ENCODE measurements at regions not wholly inside any gene's neighbourhood (a gene's known extent, or its start where the extent isn't known, plus 50 kb on each side); places are given as distances from the start of the nearest gene placed in this dataset.

DNA sequence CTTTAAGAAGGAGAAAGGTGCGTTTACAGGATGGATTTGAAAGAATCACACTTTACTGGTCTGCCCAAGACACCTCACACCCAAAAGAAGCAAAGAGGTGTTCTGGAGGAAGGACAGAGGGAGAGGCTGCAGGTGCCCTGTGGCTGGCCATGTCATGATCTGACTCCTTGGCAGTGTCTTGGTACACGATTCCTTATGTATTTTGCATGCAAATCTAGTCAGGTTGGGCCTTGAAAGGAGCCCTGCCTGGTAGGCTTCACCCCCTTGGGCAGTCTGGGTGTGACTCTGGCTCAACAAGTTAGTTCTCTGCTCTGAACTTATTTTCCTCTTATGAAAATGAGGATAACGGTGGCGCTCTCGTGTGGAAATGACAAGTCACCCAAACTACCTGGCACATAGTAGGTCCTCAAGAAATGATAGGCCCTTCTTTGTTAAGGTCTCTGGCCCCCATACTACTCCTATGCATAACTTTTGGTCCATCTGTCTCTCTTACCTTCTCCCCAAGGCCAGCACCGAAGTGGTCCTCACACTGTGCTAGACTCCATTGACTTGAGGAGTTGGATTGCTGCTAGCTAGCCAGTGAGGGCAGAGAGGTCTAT, 212.5 kb downstream of the SEMA6A start:
- H3K27me3 ChIP-seq (replicated peaks), result no peaks in the 10 kb centered on the region
- no peak for DNase-seq
- H3K4me3 ChIP-seq (ENCODE audit: low read depth, low read length), result peak overlapping the region; percentile 51
- no peaks in the 10 kb centered on the region for H3K36me3 ChIP-seq (replicated peaks)
- in situ Hi-C loops (cut with HindIII; ENCODE audit: low pct_ligation_motif_present, low sequenced_read_pairs), result no loop called here
- H3K27ac ChIP-seq, result no peak overlapping the region
- TF ChIP-seq, protein P1, sequence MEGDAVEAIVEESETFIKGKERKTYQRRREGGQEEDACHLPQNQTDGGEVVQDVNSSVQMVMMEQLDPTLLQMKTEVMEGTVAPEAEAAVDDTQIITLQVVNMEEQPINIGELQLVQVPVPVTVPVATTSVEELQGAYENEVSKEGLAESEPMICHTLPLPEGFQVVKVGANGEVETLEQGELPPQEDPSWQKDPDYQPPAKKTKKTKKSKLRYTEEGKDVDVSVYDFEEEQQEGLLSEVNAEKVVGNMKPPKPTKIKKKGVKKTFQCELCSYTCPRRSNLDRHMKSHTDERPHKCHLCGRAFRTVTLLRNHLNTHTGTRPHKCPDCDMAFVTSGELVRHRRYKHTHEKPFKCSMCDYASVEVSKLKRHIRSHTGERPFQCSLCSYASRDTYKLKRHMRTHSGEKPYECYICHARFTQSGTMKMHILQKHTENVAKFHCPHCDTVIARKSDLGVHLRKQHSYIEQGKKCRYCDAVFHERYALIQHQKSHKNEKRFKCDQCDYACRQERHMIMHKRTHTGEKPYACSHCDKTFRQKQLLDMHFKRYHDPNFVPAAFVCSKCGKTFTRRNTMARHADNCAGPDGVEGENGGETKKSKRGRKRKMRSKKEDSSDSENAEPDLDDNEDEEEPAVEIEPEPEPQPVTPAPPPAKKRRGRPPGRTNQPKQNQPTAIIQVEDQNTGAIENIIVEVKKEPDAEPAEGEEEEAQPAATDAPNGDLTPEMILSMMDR (IDR thresholded peaks at IDR 0.05; ENCODE audit: low read depth, low read length, missing control alignments), result no peak

DNA sequence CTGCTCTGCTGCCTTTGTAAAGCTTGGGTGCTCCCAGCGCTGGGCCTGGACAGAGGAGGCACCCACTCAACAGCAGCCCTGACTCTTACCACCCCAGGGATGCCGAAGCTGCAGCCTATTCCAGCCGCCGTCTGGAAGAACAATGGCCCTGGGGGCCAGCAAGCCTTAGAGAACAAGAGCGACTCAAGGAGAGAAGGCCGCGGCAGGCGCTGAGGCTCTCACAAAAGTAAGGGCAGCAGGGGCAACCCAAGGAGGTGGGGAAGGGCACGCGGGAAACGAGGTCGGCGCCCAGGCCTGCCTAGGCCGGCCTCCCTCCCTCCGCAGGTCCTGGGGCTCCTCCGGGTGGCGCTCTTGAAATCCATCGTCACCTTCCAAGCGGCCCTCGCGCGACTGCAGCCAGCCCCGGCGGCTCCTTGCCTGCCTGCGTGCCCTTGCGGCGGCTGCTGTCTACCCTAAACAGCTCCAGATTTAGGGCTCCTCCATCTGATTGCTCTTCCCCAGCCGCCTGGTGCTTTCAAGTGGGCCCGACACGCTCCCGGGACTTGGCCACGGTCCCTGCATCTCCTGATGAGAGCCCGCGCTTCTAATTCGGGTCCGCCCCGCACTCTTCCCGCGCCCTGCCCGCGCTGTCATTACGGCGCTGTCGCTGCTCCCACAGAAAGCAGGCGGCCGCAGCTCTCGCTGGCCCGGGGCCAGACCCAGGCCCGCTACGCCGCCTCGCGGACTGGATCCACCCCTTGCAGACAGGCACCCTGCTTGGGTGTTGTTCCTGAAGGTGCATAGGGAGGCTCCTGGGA, 213.3 kb downstream of the SEMA6A start:
- TF ChIP-seq, protein P1 (IDR thresholded peaks at IDR 0.05; ENCODE audit: low read depth, low read length, missing control alignments), result peak; percentile 53
- DNase-seq, result peak; percentile 18
- H3K27me3 ChIP-seq (replicated peaks), result no peaks in the 10 kb centered on the region
- in situ Hi-C loops (cut with HindIII; ENCODE audit: low pct_ligation_motif_present, low sequenced_read_pairs), result no loop called here
- H3K4me3 ChIP-seq (ENCODE audit: low read depth, low read length), result peak overlapping the region; percentile 51
- no peaks in the 10 kb centered on the region for H3K36me3 ChIP-seq (replicated peaks)
- H3K27ac ChIP-seq, result no peak overlapping the region

DNA sequence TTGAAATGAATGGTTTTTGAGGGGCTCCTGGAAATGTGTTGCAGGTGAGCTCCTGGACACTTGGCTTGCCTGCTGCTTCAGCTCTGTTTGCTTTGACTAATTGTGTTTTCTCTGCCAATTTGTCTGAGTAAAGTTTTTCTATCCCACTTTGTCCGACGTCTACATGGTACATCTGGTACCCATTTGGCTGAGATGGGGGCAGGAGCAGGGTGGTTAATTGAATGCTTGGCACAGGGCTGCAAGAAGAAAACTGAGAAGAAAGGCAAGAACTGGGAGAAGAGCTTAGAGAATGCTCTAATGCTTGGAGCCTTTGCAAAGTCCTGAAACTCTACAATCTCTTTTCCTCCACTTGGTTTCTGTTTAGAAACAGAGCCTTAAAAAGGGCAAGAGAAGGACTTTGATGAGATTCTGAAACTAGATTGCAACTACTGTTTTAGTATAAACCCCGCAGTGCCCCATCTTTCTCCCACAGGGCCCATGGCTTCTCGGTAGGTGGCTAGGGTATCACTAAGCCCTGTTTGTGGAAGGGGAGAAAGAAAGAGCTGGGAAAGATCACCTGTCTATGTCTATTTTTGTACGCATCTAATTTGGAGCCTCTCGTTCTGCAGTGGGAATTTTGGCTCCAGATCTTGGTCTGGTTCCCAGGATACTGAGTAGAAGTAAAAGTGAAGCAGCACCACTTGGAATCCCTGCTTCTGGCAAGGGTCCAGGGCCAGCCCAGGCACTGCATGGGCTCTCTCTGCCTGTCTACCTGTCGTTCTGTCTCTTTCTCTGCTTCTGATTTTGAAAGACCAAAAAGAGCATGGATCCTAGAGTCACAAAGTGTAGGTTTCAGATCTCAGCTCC, 214.4 kb downstream of the SEMA6A start:
- in situ Hi-C loops (cut with HindIII; ENCODE audit: low pct_ligation_motif_present, low sequenced_read_pairs), result no loop called here
- H3K36me3 ChIP-seq (replicated peaks), result no peaks in the 10 kb centered on the region
- no peak overlapping the region for H3K27ac ChIP-seq
- DNase-seq, result no peak
- no peak overlapping the region for H3K4me3 ChIP-seq (ENCODE audit: low read depth, low read length)
- H3K27me3 ChIP-seq (replicated peaks), result no peaks in the 10 kb centered on the region
- TF ChIP-seq, protein P1 (IDR thresholded peaks at IDR 0.05; ENCODE audit: low read depth, low read length, missing control alignments), result no peak

DNA sequence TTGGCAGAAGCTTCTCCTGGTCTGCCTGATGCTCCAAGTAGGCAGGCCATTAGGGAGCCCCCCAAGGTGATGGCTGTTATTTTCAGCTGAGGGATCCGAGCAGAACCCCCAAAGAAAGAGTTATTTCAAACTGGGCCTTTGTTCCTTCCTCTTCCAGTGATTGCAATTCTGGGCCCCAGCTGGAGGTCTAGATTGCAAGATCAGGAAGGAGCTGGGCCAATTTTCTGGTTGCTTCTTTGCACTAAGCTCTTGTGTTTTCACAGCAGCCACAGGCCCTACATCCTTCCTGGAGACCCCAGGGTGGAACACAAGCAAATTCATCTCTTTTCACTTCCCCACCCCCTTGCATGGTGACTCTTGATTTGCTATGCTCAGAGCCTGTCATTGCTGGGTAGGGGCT, 215.0 kb downstream of the SEMA6A start:
- Histone ChIP-seq H3K27ac (no peak overlapping the region), H3K4me3 (ENCODE audit: low read depth, low read length) (no peak overlapping the region), H3K27me3 (replicated peaks) (no peaks in the 10 kb centered on the region), H3K36me3 (replicated peaks) (no peaks in the 10 kb centered on the region)
- DNase-seq, result no peak
- TF ChIP-seq, protein P1 (IDR thresholded peaks at IDR 0.05; ENCODE audit: low read depth, low read length, missing control alignments), result no peak
- in situ Hi-C loops (cut with HindIII; ENCODE audit: low pct_ligation_motif_present, low sequenced_read_pairs), result no loop called here

DNA sequence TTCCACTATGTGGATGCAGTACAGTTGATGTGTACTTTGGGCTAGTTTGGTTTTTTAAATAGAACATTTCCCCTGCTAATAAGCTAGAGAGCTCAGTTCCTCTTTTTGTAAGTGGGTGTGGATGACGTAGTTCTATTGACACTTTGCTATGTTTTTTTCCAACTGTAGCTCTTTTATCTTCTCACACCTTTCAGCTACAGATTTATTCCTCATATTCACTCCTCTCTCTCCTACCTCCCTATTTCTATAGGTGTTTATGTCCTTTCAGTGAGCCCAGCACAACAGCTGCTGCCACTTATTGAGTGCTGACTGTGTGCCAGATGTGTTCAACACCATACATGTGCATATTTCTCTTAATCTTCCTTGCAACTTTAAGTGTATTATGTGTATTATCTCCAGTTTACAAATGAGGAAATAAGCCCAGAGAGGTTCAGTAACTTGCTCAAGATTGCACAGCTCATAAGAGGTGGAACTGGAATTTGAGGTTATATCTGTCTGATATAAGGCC, 215.7 kb downstream of the SEMA6A start:
- no peak for DNase-seq
- Histone ChIP-seq H3K27me3 (replicated peaks) (no peaks in the 10 kb centered on the region), H3K4me3 (ENCODE audit: low read depth, low read length) (no peak overlapping the region), H3K36me3 (replicated peaks) (no peaks in the 10 kb centered on the region), H3K27ac (no peak overlapping the region)
- TF ChIP-seq, protein P1 (IDR thresholded peaks at IDR 0.05; ENCODE audit: low read depth, low read length, missing control alignments), result no peak
- in situ Hi-C loops (cut with HindIII; ENCODE audit: low pct_ligation_motif_present, low sequenced_read_pairs), result no loop called here

All from brain microvascular endothelial cell (primary cell).